Stimulated activated CD4-positive, alpha-beta T cell treated with anti-CD3 and anti-CD28 coated beads, Interleukin-4, amount 100 ng/mL, for 1 hour (primary cell): ENCODE measurements at regions not wholly inside any gene's neighbourhood (a gene's known extent, or its start where the extent isn't known, plus 50 kb on each side); places are given as distances from the start of the nearest gene placed in this dataset.
A peak's percentile ranks its signal among the peaks of the same experiment; 100 is the strongest.

ENCODE experiments used
- DNase-seq: peaks from one replicate; pipeline ENCODE4 v3.0.0-alpha.2; 2020

- no peak for DNase-seq
Measured at GRCh38 chr6:139547122-139547776, 172.8 kb upstream of the CITED2 start.

GRCh38 chr6:139546106-139546472 lies 171.6 kb upstream of the CITED2 start:
- no peak for DNase-seq

GRCh38 chr6:139545206-139546105 lies 171.0 kb upstream of the CITED2 start:
- no peak for DNase-seq

- no peak for DNase-seq
Measured at GRCh38 chr6:139544701-139545057, 170.2 kb upstream of the CITED2 start.

GRCh38 chr6:139542351-139542750 lies 167.9 kb upstream of the CITED2 start:
- no peak for DNase-seq

GRCh38 chr6:139540894-139541293 lies 166.4 kb upstream of the CITED2 start:
- DNase-seq = no peak

DNA sequence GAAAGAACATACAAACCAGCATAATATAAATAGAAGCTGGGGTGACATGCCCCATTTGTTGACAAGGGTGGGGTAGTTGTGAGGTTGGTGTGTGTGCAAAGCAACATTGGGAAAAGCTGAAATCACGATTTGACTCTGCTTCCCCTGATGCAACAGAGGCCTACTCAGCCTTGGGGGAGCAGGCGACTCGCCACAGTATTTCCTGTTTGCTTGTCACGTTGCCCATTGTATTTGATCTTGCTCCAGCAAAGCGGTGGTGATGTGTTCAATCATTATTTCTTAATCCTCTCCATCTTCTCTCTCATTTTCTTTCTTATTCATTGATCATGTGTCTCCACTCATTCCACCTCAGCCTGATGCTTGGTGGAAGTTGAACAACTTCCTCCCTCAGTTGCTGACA lies 165.8 kb upstream of the CITED2 start:
- peak; percentile 16 for DNase-seq

GRCh38 chr6:139539852-139540251 lies 165.4 kb upstream of the CITED2 start:
- DNase-seq = no peak

GRCh38 chr6:139538366-139538765 lies 163.9 kb upstream of the CITED2 start:
- no peak for DNase-seq

DNA sequence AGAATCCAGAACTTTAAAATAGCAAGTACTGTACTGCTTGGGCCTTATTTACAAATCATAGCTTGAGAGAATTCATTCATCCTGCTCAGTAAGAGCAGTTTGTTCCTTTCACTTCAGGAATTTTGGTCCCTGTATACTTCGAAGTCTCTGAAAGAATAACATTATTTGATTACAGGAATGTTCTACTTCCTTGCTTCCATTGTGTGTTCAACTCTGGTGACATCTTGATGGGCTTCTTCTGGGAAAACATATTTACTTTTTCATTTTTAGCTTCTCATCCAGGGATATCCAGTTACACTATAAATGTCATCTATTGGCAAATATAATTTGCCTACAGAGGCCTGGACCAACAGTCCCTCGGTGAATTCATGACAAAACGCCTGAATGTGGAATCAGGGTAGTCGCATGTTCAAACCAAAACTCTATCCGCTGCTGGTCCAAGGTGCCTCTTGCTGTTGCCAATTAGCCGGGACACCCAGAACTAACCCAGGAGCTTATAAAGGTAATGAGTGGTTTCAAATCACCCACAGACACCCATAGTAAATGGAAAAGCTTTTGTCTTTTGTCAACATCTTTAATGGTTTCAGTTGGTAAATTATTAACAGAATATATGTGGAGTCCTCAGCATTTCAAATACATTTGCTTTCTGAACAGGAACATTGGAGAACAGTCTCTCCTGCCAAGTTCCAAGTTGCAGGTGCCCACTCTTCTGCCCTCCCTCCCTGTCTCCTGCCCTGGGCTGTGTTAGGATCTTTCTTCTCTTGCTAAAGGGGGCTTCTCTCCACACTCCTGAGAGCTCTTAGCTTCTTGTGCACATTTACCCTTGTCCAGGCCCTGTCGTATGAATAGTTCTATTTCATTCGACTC lies 162.5 kb upstream of the CITED2 start:
- DNase-seq = no peak

GRCh38 chr6:139534472-139535115 lies 160.1 kb upstream of the CITED2 start:
- no peak for DNase-seq

- DNase-seq = no peak
Measured at GRCh38 chr6:139533573-139534471, 159.4 kb upstream of the CITED2 start.

DNA sequence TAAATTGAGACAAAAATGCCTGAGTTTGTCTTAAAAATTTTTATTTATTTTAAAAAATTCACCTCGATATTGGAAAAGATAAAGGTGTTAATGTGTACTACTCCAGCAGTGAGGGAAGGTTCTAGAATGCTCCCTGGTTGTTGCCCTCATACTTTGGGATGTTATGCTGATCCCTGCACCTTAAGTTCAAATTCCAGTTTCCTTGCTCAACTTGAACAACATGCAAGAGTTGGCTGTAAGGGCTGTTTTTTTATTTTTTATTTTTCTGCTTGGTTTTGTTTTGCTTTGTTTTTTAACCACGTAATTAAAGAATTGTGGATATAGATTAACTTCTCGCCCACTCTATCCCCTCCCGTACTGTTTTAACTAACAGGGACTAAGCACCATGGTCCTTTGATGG lies 158.7 kb upstream of the CITED2 start:
- DNase-seq = no peak

GRCh38 chr6:139531148-139532115 lies 157.0 kb upstream of the CITED2 start:
- no peak for DNase-seq

GRCh38 chr6:139530561-139530960 lies 156.1 kb upstream of the CITED2 start:
- no peak for DNase-seq

DNA sequence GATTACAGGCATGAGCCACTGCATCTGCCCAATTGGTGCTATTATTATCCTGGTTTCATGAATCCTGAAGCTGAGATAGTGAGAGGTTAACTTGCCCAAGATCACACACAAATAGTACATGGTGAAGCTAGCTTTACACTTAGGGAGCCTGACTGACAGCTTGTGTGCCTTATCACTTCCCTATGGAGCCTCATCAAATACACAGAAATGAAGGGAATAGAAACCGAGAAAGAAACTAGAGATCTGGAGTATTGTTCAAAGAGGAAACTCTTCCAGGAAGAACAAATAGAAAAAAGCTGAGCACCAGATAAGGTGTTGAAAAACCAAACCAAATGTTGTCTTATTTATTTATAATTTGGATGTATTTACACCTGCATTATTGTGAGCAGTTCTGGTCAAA lies 155.0 kb upstream of the CITED2 start:
- no peak for DNase-seq

DNA sequence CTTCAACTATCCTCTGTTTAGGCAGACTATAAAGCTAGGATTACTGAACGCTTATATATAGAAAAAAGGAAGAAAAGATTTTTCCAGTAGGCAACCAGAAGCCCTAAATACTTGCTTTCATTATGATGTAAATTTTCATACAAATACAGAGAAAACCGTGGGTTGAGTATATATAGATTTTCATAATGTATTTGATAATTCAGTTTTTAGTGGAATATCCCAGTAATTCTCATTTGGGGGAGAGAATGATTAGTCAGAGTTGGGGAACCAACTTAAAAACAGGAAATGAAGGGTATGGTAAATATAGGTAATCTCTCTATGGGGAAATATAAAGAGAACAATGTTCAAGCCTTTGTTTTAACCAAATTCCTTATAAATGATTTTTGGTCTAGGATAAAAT lies 154.0 kb upstream of the CITED2 start:
- no peak for DNase-seq

DNA sequence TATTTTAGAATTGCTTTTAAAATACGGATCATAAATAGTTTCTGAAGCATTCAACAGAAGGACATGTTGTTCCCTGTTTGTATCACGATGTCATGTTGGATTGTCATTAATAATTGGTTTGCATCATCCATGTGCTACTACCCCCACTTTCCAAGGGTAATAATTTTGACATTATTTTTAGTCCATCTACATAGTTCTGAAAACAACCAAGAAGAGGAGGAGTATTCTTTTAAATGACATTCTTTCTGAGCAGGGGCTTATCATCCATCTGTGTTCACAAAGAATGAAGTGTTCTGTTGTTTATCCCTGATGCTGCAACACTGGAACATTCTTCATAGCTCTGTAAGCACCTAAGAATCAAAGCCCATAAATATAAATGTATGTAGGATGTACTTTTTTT lies 151.0 kb upstream of the CITED2 start:
- DNase-seq = no peak

GRCh38 chr6:139523986-139524385 lies 149.5 kb upstream of the CITED2 start:
- DNase-seq = no peak

DNA sequence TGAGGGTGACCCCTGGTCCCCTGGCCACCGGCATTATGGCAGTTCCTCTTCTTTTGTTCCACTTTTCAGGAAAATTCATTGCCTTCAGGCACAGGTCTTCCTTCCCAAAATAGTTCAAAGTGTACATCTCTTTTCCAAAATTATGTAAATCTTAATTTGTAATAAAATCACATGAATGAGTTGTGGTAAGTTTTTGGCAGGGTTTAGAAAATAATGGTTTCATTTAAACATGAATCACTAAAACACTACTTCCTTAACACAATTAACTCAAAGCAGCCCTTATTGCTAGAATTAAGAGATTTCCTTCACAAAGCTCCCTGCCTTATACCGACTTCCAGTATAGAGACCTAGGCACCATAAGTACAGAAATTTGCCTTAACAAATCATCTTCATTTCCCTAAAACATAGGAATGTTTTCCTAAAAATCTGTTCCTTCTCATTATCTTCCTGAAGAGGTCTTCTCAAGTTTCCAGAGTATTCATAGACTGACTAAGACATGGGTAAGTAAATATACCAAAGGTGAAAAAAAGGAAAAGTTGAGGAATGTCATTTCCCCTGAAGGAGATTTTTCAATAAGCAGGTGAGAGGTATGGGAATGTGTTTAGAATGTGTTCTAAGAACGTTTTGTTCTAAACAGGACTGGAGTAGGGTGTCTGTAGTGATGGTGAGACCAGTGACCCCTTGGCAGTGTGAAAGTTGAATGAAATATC lies 148.2 kb upstream of the CITED2 start:
- DNase-seq = no peak
